Activated CD4-positive, CD25-positive, alpha-beta regulatory T cell (primary cell): ENCODE measurements at regions not wholly inside any gene's neighbourhood (a gene's known extent, or its start where the extent isn't known, plus 50 kb on each side); places are given as distances from the start of the nearest gene placed in this dataset.
"Not testable (repeated sequence)": the region's sequence is repeated elsewhere in the genome, so short reads cannot be mapped to it uniquely, and the experiment has no call there.

Source experiments
- DNase-seq, 4 experiments: peaks; one replicate each; lab custom pipeline; 2025; lab: John Stamatoyannopoulos, UW

DNA sequence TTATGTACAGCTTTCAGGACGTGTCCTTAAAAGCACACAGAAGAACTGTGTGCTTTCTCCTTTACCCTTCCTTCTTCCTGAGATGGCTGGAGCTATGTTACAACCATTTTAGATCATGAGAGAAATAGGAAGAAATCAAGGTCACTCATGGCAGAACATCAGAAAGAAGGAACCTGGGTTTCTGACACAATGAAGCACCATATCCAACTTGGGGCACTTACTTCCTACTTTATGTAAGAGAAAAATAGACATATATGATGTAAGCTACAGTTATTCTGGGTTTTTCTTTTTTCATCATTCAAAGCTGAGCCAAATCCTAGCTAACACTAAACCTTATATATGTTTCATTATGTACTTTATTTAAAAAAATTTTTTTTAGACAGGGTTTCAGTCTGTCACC is 79.5 kb downstream of the FAM161A start:
- DNase-seq: no peak

- DNase-seq: no peak
Observed at GRCh38 chr2:61771904-61772845, 81.7 kb downstream of the FAM161A start.

DNA sequence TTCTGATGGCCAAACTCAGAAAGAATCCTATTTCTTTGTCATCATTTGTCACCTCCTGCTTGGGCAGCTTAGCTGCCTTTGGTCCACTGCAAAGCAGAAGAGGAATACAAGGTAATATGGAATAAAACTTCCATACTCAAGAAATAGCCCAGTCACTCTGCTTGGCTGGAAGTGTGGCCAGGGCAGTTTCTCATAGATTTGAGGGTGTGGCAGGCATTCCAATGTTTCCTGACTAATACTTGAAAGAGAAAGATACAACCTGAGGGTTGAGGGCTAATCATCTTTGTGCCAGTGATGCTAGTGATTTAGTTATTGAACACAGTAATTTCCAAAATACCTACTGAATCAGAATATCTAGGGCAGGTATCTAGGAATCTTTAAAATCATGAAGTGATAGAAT is 83.1 kb downstream of the FAM161A start:
- DNase-seq: no peak

DNA sequence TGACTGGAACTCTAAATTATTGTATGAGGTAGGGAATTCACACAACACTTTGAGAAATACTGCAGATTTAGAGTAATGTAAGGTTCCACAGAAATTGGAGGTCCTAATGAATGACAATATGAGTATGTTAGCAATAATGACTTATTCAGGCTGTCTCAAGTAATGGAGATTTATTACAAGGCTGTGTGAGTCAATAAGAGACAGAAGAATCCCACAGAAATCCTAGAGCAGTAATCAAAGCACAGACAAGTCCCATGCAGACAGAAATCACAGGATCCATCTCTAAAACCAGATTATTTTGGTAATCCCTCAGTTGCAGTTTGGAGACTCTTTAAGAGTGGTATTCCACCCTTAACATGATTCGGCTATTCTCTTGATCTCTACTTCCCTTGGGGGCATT is 83.6 kb downstream of the FAM161A start:
- DNase-seq: no peak

DNA sequence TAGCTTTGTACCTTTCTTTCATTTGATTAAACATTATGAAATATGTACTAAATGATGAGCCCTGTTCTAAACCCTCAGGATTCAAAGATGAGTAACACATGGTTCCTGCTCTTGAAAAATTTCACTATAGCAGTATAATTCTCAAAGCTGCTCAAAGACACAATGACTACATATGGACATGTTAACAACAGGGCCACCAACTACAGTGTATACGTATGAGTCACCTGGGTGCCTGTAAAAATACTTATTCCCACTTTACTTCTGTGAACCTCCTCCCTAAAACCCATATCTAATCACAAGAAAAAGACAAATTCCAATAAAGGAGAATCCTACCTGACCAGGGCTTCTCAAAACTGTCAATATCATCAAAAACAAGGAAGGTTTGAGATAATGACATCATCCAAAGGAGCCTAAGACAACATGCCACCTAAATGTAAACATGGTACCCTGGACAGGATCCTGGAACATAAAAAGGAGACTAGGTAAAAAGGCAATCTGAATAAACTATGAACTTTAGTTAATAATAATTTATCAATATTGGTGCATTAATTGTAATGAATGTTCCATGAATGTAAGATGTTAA is 84.7 kb downstream of the FAM161A start:
- DNase-seq: no peak

- DNase-seq: peak; percentile 87 to 92 (median 90)
Observed at GRCh38 chr2:61764035-61764800, 89.6 kb downstream of the FAM161A start.

- DNase-seq: peak in 1 of 4 experiments; percentile 31
Observed at GRCh38 chr2:61763605-61764034, 90.2 kb downstream of the FAM161A start.

- DNase-seq: no peak
Observed at GRCh38 chr2:61762292-61762691, 91.6 kb downstream of the FAM161A start.

GRCh38 chr2:61759718-61760117 is 94.1 kb downstream of the FAM161A start:
- DNase-seq: no peak

- no peak for DNase-seq
Observed at GRCh38 chr2:61759005-61759404, 94.9 kb downstream of the FAM161A start.

DNA sequence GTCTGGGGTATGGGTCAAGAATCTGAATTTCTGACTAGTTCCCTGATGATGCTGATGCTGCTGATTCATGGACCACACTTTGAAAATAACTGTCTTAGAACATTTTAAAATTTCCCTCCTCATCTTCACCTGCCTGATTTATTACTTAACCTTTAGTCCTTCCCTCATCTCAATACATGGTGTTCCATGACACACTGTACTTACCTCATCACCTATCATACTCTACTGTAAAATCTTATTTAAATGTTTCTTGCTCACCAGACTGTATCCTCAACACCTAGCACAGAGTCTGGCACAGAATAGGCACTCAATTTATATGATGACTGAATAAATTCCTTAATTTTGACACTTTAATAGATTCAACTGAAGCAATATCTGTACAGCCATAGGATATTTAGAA is 95.7 kb downstream of the FAM161A start:
- DNase-seq: no peak

GRCh38 chr2:61753512-61753911 is 100.3 kb downstream of the FAM161A start:
- DNase-seq: no peak

- DNase-seq: no peak
Observed at GRCh38 chr2:61750624-61751023, 103.2 kb downstream of the FAM161A start.

DNA sequence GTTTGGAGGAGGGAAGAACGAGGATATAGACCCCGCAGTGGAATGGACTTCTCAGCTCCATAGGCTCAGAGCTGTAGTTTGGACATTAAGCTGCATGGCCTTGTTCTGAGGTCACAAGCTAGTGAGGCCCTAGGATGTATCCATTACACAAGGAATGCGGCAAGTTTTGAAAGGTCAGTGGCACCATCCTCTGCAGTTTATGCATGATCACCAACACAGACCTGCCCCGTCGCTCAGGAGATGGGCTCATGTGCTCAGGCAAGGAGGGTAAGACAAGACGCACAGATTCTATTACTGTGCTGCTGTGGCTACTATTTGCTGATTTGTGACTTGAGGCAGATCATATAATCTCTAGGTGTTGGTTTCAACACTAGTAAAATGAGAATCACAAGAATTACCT is 110.9 kb downstream of the FAM161A start:
- no peak for DNase-seq

GRCh38 chr2:61737841-61738240 is 116.0 kb downstream of the FAM161A start:
- no peak for DNase-seq

GRCh38 chr2:61736953-61737352 is 116.9 kb downstream of the FAM161A start:
- no peak for DNase-seq

- DNase-seq: no peak
Observed at GRCh38 chr2:61733563-61733962, 120.3 kb downstream of the FAM161A start.

- no peak for DNase-seq
Observed at GRCh38 chr2:61732787-61733186, 121.1 kb downstream of the FAM161A start.

- DNase-seq: no peak
Observed at GRCh38 chr2:61727746-61728145, 126.1 kb downstream of the FAM161A start.

- DNase-seq: no peak
Observed at GRCh38 chr2:61726456-61727209, 127.2 kb downstream of the FAM161A start.

GRCh38 chr2:61723364-61723763 is 130.5 kb downstream of the FAM161A start:
- DNase-seq: not testable (repeated sequence)

- no peak for DNase-seq
Observed at GRCh38 chr2:61722800-61723199, 131.1 kb downstream of the FAM161A start.
